ENCODE measurements at regions not wholly inside any gene's neighbourhood (a gene's known extent, or its start where the extent isn't known, plus 50 kb on each side); places are given as distances from the start of the nearest gene placed in this dataset.

DNA sequence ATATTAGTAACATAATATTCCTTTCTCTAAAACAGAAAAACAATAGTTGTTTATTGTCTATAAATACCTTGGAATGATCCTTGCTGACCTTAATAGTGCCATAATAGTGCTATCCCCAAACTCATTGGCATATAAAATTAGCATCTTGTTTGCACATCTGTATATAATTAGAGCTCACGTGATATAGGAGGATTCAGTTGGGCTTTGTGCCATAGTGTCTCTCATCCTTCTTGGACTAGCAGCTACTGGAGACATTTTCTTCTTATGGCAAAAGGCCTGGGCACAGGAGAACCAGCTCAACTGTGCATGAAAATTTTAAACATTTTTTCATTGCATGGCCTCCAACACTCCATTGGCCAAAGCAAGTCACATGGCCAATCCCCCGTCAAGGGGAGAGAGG is 342.5 kb downstream of the SPATA31D1 start:
- no peak for DNase-seq (ENCODE audit: low spot score)
- Mint-ChIP-seq H3K27me3 (ENCODE audit: insufficient read depth, low read depth) (peaks cover 3% of the 10 kb centered on the region), H3K27ac (no peak overlapping the region)

DNA sequence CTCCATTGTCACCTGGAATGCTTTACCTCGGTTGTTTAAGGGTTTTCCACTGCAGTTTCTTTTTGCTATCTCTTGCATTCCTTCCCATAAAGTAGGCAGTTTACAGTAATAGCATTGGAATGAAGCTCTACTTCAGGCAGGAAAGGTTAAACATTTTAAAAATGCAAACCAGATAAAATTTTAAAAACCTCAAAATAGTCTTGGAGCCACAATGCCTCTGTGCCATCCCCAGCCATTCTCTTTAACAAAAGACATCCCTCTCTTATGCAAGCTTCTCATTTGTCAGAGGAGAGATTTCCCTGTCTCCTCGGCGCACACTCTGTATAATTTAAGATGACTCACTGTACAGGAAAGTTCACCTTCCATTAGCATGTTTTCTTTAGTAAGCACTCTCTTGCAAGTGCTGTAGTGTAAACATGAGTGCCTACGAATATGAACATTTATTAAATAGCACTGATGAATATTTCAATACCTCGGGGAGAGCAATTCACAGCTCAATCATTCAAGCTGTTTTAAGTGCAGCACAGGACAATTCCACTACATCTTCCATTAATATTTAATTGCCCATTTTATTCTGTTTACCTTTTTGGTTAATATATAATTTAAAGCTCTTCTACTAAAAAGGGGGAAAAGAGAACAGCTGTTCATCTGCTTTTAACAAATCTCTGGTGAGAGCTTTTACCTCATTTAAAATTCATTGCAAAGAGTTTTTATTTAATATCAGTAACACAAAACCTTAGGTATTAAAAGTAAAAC is 343.6 kb downstream of the SPATA31D1 start:
- H3K4me1 ChIP-seq: no peaks in the 10 kb centered on the region
- H3K9ac ChIP-seq: no peak overlapping the region

More for the DNA sequence above, 342.5 kb downstream of the SPATA31D1 start:
- H3F3A ChIP-seq (ENCODE audit: low read depth): no peaks in the 10 kb centered on the region
- TF ChIP-seq EZH2 (IDR thresholded peaks at IDR 0.05) (no peak), CTCF (IDR thresholded peaks at IDR 0.05) (no peak), EZH2phosphoT487 (IDR thresholded peaks at IDR 0.05) (no peak)
- H3K27me3 ChIP-seq: no peaks in the 10 kb centered on the region
- H3K9me3 Mint-ChIP-seq: peaks cover 9% of the 10 kb centered on the region
- H3K36me3 Mint-ChIP-seq: no peaks in the 10 kb centered on the region
- H3K4me3 Mint-ChIP-seq: no peak overlapping the region
- H2AFZ ChIP-seq (replicated peaks): no peak overlapping the region
- H3K9ac ChIP-seq: no peak overlapping the region
- no peak overlapping the region for H3K4me3 ChIP-seq
- no peaks in the 10 kb centered on the region for H3K79me2 ChIP-seq (ENCODE audit: low read depth)
- no peak overlapping the region for H3K4me2 ChIP-seq
- no peaks in the 10 kb centered on the region for H3K4me1 Mint-ChIP-seq
- H3K9me3 ChIP-seq (ENCODE audit: low read depth): no peaks in the 10 kb centered on the region
- no peak overlapping the region for H3K27ac ChIP-seq
- no peaks in the 10 kb centered on the region for H3K36me3 ChIP-seq
- no peaks in the 10 kb centered on the region for H3K4me1 ChIP-seq
- H4K20me1 ChIP-seq (ENCODE audit: low read depth): no peaks in the 10 kb centered on the region

GRCh38 chr9:82332774-82333152 is 344.2 kb downstream of the SPATA31D1 start:
- Histone ChIP-seq H3K4me1 (no peaks in the 10 kb centered on the region), H2AFZ (replicated peaks) (no peak overlapping the region), H3K4me3 (no peak overlapping the region), H3K36me3 (no peaks in the 10 kb centered on the region), H3K79me2 (ENCODE audit: low read depth) (no peaks in the 10 kb centered on the region), H3K27ac (no peak overlapping the region), H3K4me2 (no peak overlapping the region), H4K20me1 (ENCODE audit: low read depth) (no peaks in the 10 kb centered on the region), H3K9ac (no peak overlapping the region), H3K27me3 (no peaks in the 10 kb centered on the region), H3F3A (ENCODE audit: low read depth) (no peaks in the 10 kb centered on the region), H3K9me3 (ENCODE audit: low read depth) (no peaks in the 10 kb centered on the region)
- no peak for DNase-seq (ENCODE audit: low spot score)
- TF ChIP-seq CTCF (IDR thresholded peaks at IDR 0.05) (no peak), EZH2phosphoT487 (IDR thresholded peaks at IDR 0.05) (no peak), EZH2 (IDR thresholded peaks at IDR 0.05) (no peak)
- H3K27ac Mint-ChIP-seq: no peak overlapping the region
- H3K27me3 Mint-ChIP-seq (ENCODE audit: insufficient read depth, low read depth): peaks cover 3% of the 10 kb centered on the region
- H3K4me1 Mint-ChIP-seq: no peaks in the 10 kb centered on the region
- no peaks in the 10 kb centered on the region for H3K36me3 Mint-ChIP-seq
- no peak overlapping the region for H3K4me3 Mint-ChIP-seq
- H3K9me3 Mint-ChIP-seq: peaks cover under 1% of the 10 kb centered on the region

More for the DNA sequence above, 343.6 kb downstream of the SPATA31D1 start:
- no peak overlapping the region for H3K4me2 ChIP-seq
- no peaks in the 10 kb centered on the region for H4K20me1 ChIP-seq (ENCODE audit: low read depth)
- Mint-ChIP-seq H3K9me3 (peaks cover 3% of the 10 kb centered on the region), H3K4me1 (no peaks in the 10 kb centered on the region), H3K27ac (no peak overlapping the region), H3K4me3 (no peak overlapping the region), H3K36me3 (no peaks in the 10 kb centered on the region), H3K27me3 (ENCODE audit: insufficient read depth, low read depth) (peaks cover 5% of the 10 kb centered on the region)
- no peak for DNase-seq (ENCODE audit: low spot score)
- H3K36me3 ChIP-seq: no peaks in the 10 kb centered on the region
- H3K27ac ChIP-seq: no peak overlapping the region
- TF ChIP-seq EZH2phosphoT487 (IDR thresholded peaks at IDR 0.05) (no peak), EZH2 (IDR thresholded peaks at IDR 0.05) (no peak), CTCF (IDR thresholded peaks at IDR 0.05) (no peak)
- no peaks in the 10 kb centered on the region for H3K9me3 ChIP-seq (ENCODE audit: low read depth)
- no peak overlapping the region for H2AFZ ChIP-seq (replicated peaks)
- no peaks in the 10 kb centered on the region for H3K27me3 ChIP-seq
- H3F3A ChIP-seq (ENCODE audit: low read depth): no peaks in the 10 kb centered on the region
- no peak overlapping the region for H3K4me3 ChIP-seq
- no peaks in the 10 kb centered on the region for H3K79me2 ChIP-seq (ENCODE audit: low read depth)
